ENCODE measurements at regions not wholly inside any gene's neighbourhood (a gene's known extent, or its start where the extent isn't known, plus 50 kb on each side); places are given as distances from the start of the nearest gene placed in this dataset.
A peak's percentile ranks its signal among the peaks of the same experiment; 100 is the strongest.

DNA sequence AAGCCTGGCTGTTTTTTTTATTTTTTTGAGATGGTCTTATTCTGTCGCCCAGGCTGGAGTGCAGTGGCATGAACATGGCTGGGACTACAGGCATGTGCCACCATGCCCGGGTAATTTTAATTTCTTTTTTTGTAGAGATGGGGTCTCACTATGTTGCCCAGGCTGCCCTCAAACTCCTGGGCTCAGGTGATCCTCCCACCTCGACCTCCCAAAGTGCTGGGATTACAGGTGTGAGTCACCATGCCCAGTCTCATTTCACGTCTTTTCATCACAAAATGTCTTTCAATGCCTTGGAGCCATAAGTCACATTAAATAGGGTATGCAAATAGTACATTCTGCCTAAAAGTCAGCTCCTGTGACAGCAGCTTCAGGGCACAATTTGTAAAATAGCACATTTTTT is 52.8 kb downstream of the SOX2 start:
- Histone ChIP-seq H3K9me3 (replicated peaks; ENCODE audit: control insufficient read depth, low read depth, low read length) (no peaks in the 10 kb centered on the region), H3K27ac (ENCODE audit: low read length) (no peak overlapping the region), H3K4me1 (ENCODE audit: control insufficient read depth, insufficient read depth, low read length) (no peaks in the 10 kb centered on the region), H3K36me3 (ENCODE audit: control insufficient read depth, insufficient read depth, low read length) (no peaks in the 10 kb centered on the region), H3K27me3 (ENCODE audit: control insufficient read depth, insufficient read depth, low read length) (no peaks in the 10 kb centered on the region), H3K4me3 (ENCODE audit: low read length) (no peak overlapping the region)
- 80% methylated on average over 1 of the region's 4 CpGs for WGBS (ENCODE audit: insufficient coverage)
- DNase-seq = no peak

- Histone ChIP-seq H3K9me3 (replicated peaks; ENCODE audit: control insufficient read depth, low read depth, low read length) (no peaks in the 10 kb centered on the region), H3K36me3 (ENCODE audit: control insufficient read depth, insufficient read depth, low read length) (no peaks in the 10 kb centered on the region), H3K4me3 (ENCODE audit: low read length) (no peak overlapping the region), H3K27ac (ENCODE audit: low read length) (no peak overlapping the region), H3K4me1 (ENCODE audit: control insufficient read depth, insufficient read depth, low read length) (no peaks in the 10 kb centered on the region), H3K27me3 (ENCODE audit: control insufficient read depth, insufficient read depth, low read length) (no peaks in the 10 kb centered on the region)
- no CpG with 5 or more reads among the region's 5 CpGs for WGBS (ENCODE audit: insufficient coverage)
- no peak for DNase-seq
These were observed 58.6 kb downstream of the SOX2 start for GRCh38 chr3:181770296-181770695.

GRCh38 chr3:181771120-181771519 is 59.4 kb downstream of the SOX2 start:
- H3K27ac ChIP-seq (ENCODE audit: low read length) = no peak overlapping the region
- no peaks in the 10 kb centered on the region for H3K4me1 ChIP-seq (ENCODE audit: control insufficient read depth, insufficient read depth, low read length)
- H3K27me3 ChIP-seq (ENCODE audit: control insufficient read depth, insufficient read depth, low read length) = no peaks in the 10 kb centered on the region
- no peak for DNase-seq
- no peaks in the 10 kb centered on the region for H3K9me3 ChIP-seq (replicated peaks; ENCODE audit: control insufficient read depth, low read depth, low read length)
- no CpG with 5 or more reads among the region's 3 CpGs for WGBS (ENCODE audit: insufficient coverage)
- no peaks in the 10 kb centered on the region for H3K36me3 ChIP-seq (ENCODE audit: control insufficient read depth, insufficient read depth, low read length)
- H3K4me3 ChIP-seq (ENCODE audit: low read length) = no peak overlapping the region

- no peaks in the 10 kb centered on the region for H3K4me1 ChIP-seq (ENCODE audit: control insufficient read depth, insufficient read depth, low read length)
- WGBS (ENCODE audit: insufficient coverage) = no CpG with 5 or more reads among the region's 2 CpGs
- no peak overlapping the region for H3K27ac ChIP-seq (ENCODE audit: low read length)
- DNase-seq = no peak
- H3K4me3 ChIP-seq (ENCODE audit: low read length) = no peak overlapping the region
- H3K36me3 ChIP-seq (ENCODE audit: control insufficient read depth, insufficient read depth, low read length) = no peaks in the 10 kb centered on the region
- H3K27me3 ChIP-seq (ENCODE audit: control insufficient read depth, insufficient read depth, low read length) = no peaks in the 10 kb centered on the region
- no peaks in the 10 kb centered on the region for H3K9me3 ChIP-seq (replicated peaks; ENCODE audit: control insufficient read depth, low read depth, low read length)
These were observed 60.4 kb downstream of the SOX2 start for GRCh38 chr3:181772166-181772565.

- no peak for DNase-seq
- H3K4me1 ChIP-seq (ENCODE audit: control insufficient read depth, insufficient read depth, low read length) = no peaks in the 10 kb centered on the region
- 69% methylated on average over 2 of the region's 4 CpGs for WGBS (ENCODE audit: insufficient coverage)
These were observed 62.2 kb downstream of the SOX2 start for GRCh38 chr3:181773921-181774320.

DNA sequence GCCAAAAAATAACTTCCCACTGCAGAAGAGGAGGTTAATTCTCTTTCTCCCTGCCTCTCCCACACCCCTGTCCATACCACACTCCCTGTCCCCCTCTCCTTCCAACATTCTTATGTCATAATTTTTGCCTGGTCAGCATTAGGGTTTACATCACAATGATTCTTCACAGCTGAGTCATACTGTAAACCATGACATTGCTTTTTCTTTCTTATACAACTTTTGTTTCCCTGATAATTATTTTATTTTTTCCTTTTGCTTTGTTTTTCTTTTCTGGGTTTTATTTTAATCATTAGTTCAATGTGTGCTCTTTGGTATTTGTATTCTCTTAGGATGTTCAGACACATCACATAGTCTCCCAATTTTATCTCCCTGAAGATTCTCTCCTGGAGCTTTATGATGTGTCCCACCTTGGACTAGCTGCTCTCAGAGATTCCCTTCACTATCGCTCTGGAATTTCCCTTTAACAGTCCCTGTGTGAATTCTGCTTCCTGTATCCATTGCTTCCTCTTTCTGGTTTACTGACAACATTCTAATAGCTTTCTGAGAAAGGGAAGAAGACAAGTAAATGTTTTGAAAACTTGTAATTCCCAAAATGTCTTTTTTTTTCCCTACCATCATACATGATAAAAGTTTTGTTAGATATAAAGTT is 70.7 kb downstream of the SOX2 start:
- no peaks in the 10 kb centered on the region for H3K36me3 ChIP-seq (ENCODE audit: control insufficient read depth, insufficient read depth, low read length)
- peak; percentile 31 for DNase-seq
- no peaks in the 10 kb centered on the region for H3K4me1 ChIP-seq (ENCODE audit: control insufficient read depth, insufficient read depth, low read length)
- no peaks in the 10 kb centered on the region for H3K9me3 ChIP-seq (replicated peaks; ENCODE audit: control insufficient read depth, low read depth, low read length)
- no peak overlapping the region for H3K27ac ChIP-seq (ENCODE audit: low read length)
- H3K27me3 ChIP-seq (ENCODE audit: control insufficient read depth, insufficient read depth, low read length) = no peaks in the 10 kb centered on the region
- no peak overlapping the region for H3K4me3 ChIP-seq (ENCODE audit: low read length)
- WGBS (ENCODE audit: insufficient coverage) = no CpG with 5 or more reads among the region's 1 CpG

More at GRCh38 chr3:181773921-181774320, 62.2 kb downstream of the SOX2 start:
- Histone ChIP-seq H3K27me3 (ENCODE audit: control insufficient read depth, insufficient read depth, low read length) (no peaks in the 10 kb centered on the region), H3K4me3 (ENCODE audit: low read length) (no peak overlapping the region), H3K27ac (ENCODE audit: low read length) (no peak overlapping the region), H3K9me3 (replicated peaks; ENCODE audit: control insufficient read depth, low read depth, low read length) (no peaks in the 10 kb centered on the region), H3K36me3 (ENCODE audit: control insufficient read depth, insufficient read depth, low read length) (no peaks in the 10 kb centered on the region)

- H3K27ac ChIP-seq (ENCODE audit: low read length) = peak overlapping the region; percentile 65
- DNase-seq = peak; percentile 90
- no CpG with 5 or more reads among the region's 7 CpGs for WGBS (ENCODE audit: insufficient coverage)
These were observed 78.8 kb downstream of the SOX2 start for GRCh38 chr3:181790561-181790960.

DNA sequence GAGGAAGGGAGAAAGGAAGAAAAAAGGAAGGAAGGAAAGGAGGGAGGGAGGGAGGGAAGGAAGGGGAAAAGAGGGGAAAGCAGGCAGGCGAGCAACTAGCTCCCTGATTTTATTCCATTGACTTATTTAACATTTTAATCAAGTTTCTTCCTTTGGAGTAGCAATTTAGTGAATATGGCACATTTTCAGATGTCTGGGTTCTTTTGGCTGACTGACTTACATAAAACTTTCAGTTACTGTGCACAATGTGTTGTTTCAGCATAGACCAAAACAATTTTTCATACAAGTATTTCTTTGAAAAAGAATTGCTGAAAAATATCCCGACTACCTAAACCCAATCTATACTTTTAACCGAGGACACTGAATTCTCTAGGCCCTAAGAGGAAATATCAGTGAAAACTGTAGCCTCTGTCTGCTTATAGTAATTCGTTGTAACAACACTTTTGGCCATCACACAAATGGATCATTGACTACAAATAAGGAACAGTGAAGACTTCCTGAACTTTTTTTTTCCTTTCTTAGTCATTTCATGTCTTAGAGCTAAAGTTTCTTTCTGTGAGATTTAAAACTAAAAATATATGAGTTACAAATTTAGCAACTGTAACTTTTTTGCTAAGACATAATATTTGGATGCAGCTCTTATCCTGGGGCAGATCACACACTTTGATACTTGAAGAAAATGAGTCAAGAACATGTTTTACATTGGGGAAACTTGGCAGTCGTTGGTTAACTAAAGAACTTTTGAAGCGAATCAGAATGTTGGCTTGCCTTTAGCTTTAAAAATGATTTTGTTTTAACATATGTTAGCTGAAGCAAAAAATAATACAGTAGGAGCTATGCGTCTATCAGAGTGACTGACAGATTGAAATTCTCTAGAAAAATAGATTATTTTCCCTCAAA is 79.6 kb downstream of the SOX2 start:
- peak; percentile 77 for DNase-seq
- Histone ChIP-seq H3K9me3 (replicated peaks; ENCODE audit: control insufficient read depth, low read depth, low read length) (no peaks in the 10 kb centered on the region), H3K27me3 (ENCODE audit: control insufficient read depth, insufficient read depth, low read length) (no peaks in the 10 kb centered on the region), H3K36me3 (ENCODE audit: control insufficient read depth, insufficient read depth, low read length) (no peaks in the 10 kb centered on the region), H3K4me1 (ENCODE audit: control insufficient read depth, insufficient read depth, low read length) (no peaks in the 10 kb centered on the region), H3K4me3 (ENCODE audit: low read length) (no peak overlapping the region), H3K27ac (ENCODE audit: low read length) (no peak overlapping the region)
- 20% methylated on average over 1 of the region's 7 CpGs for WGBS (ENCODE audit: insufficient coverage)

More at GRCh38 chr3:181790561-181790960, 78.8 kb downstream of the SOX2 start:
- H3K4me3 ChIP-seq (ENCODE audit: low read length) = no peak overlapping the region
- H3K27me3 ChIP-seq (ENCODE audit: control insufficient read depth, insufficient read depth, low read length) = no peaks in the 10 kb centered on the region
- H3K36me3 ChIP-seq (ENCODE audit: control insufficient read depth, insufficient read depth, low read length) = no peaks in the 10 kb centered on the region
- H3K9me3 ChIP-seq (replicated peaks; ENCODE audit: control insufficient read depth, low read depth, low read length) = no peaks in the 10 kb centered on the region
- no peaks in the 10 kb centered on the region for H3K4me1 ChIP-seq (ENCODE audit: control insufficient read depth, insufficient read depth, low read length)

- Histone ChIP-seq H3K4me1 (ENCODE audit: control insufficient read depth, insufficient read depth, low read length) (no peaks in the 10 kb centered on the region), H3K27me3 (ENCODE audit: control insufficient read depth, insufficient read depth, low read length) (no peaks in the 10 kb centered on the region), H3K4me3 (ENCODE audit: low read length) (no peak overlapping the region), H3K36me3 (ENCODE audit: control insufficient read depth, insufficient read depth, low read length) (no peaks in the 10 kb centered on the region), H3K9me3 (replicated peaks; ENCODE audit: control insufficient read depth, low read depth, low read length) (no peaks in the 10 kb centered on the region), H3K27ac (ENCODE audit: low read length) (no peak overlapping the region)
- DNase-seq = no peak
- WGBS (ENCODE audit: insufficient coverage) = 70% methylated on average over 3 of the region's 7 CpGs
These were observed 81.3 kb downstream of the SOX2 start for GRCh38 chr3:181793006-181793405.

- WGBS (ENCODE audit: insufficient coverage) = no CpG with 5 or more reads among the region's 4 CpGs
- H3K27me3 ChIP-seq (ENCODE audit: control insufficient read depth, insufficient read depth, low read length) = no peaks in the 10 kb centered on the region
- no peaks in the 10 kb centered on the region for H3K4me1 ChIP-seq (ENCODE audit: control insufficient read depth, insufficient read depth, low read length)
- H3K9me3 ChIP-seq (replicated peaks; ENCODE audit: control insufficient read depth, low read depth, low read length) = no peaks in the 10 kb centered on the region
- DNase-seq = no peak
- H3K27ac ChIP-seq (ENCODE audit: low read length) = no peak overlapping the region
- H3K36me3 ChIP-seq (ENCODE audit: control insufficient read depth, insufficient read depth, low read length) = no peaks in the 10 kb centered on the region
- H3K4me3 ChIP-seq (ENCODE audit: low read length) = no peak overlapping the region
These were observed 82.5 kb downstream of the SOX2 start for GRCh38 chr3:181794011-181794790.
